HG02970 (cell line): ENCODE measurements at regions not wholly inside any gene's neighbourhood (a gene's known extent, or its start where the extent isn't known, plus 50 kb on each side); places are given as distances from the start of the nearest gene placed in this dataset.
"Not testable (repeated sequence)": the region's sequence is repeated elsewhere in the genome, so short reads cannot be mapped to it uniquely, and the experiment has no call there.

Experiments
- ATAC-seq: cut with Tn5 transposase; IDR thresholded peaks from one replicate; pipeline ENCODE4 v1.9.1; 2021; ENCODE audit warnings: mild to moderate bottlenecking, moderate library complexity, moderate number of reproducible peaks; ENCODE audit not compliant: unreplicated experiment, low FRiP score

- ATAC-seq: no peak
Measured at GRCh38 chr5:15116996-15117395, 245.4 kb upstream of the ANKH start.

DNA sequence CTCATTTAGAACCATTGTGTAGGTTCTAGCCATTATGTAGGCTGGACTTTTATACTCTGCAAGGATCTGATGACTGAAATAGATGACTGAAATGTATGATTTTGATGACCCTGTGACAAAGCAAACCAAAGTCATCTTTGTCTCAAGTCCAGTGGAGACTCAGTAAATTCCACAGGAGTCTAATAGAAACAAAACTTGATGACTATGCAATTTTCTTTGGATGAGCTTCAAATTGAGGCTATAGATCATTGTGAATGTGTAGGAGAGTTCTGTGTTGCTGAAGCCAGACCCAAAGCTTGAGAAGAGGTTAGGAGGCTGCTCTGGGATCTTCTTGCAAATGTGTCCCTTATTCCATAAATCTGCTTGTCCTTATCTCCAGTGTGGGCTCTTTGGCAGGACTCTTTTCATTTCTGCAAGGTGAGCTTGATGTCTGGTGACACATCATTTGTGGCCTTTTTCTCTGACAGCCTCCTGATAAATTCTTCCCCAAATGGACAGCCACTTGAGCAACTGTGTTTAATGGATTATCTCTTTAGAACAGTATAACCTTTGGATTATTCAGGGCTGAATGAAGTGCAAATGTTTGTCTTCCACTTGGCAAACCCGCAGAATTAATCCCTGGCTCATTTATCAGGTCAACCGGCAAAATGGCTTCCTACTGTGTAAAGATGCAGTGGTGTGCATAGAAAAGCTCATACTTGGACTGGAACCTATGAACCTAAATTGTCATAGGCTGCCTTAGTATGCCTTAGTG is 235.1 kb upstream of the ANKH start:
- ATAC-seq: no peak

GRCh38 chr5:15105799-15106393 is 234.3 kb upstream of the ANKH start:
- peak; percentile 88 for ATAC-seq

DNA sequence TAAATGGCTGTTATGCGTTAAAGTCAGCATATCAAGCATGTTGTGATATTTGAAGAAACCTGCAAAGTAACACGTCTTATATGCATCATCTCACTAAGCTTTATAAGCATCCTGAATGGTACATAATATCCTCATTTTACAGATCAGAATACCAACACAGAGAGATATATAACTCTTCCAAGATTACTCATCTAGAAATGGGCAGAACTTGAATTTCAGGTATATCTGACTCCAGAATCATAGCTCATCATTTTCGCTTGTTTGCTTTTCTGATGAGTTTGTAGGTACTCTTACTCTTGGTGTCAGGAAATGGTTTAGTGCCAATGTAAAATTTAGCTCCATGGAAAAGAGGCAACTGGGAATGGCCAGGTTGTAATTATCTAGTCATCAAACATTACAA is 232.3 kb upstream of the ANKH start:
- no peak for ATAC-seq

GRCh38 chr5:15103130-15103529 is 231.6 kb upstream of the ANKH start:
- ATAC-seq: no peak

DNA sequence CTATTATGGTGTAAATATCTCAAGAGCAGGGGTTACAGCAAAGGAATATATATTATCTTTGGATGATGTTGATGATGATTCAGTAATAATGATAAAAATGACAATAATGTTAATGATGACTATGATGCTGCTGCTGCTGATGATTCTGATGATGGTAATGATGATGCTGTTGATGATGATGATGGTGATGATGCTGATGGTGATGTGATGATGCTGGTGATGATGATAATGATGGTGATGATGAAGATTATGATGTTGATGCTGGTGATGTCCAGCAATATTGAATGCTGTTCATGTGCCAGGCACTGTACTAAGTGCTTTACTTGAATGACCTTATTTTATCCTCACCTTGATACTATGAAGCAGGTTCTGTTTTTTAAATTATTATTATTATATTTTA is 226.0 kb upstream of the ANKH start:
- no peak for ATAC-seq

GRCh38 chr5:15096686-15097085 is 225.1 kb upstream of the ANKH start:
- ATAC-seq: not testable (repeated sequence)

- no peak for ATAC-seq
Measured at GRCh38 chr5:15092801-15093200, 221.2 kb upstream of the ANKH start.

DNA sequence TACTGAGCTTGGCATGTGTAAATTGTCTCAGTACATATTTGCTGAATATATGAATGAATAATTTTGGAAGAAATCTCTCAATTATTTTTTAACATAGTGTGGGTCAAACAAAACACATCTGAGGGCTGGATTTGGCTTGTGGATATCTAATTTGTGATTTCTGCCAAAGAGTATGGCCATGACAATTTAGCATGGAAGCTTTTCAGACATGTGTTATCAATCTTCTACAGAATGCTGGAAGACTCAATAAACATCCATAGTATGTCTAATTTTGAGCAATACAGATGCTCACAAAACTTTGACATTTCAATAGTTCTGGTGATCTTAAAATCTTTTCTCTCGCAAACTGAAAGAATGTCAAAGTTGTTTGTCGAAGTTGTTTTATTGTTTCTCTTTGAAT is 214.1 kb upstream of the ANKH start:
- ATAC-seq: no peak

DNA sequence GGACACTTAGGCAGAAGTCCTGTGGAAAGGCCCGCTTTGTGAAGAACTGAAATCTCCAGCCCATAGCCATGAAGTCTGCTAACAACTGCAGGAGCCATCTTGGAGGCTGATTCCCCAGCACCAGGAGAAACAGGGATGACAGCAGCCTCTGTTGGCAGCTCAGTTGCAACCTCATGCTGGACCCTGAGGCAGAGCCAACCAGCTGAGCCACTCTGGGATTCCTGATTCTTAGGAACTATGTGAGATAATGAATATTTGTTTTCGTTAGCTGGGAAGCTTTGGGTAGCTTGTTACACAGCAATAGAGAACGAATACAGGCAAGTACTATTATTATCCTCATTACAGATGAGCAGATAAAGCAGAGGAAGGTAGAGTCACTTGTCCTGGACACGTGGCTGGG is 210.5 kb upstream of the ANKH start:
- no peak for ATAC-seq

GRCh38 chr5:15080219-15080618 is 208.6 kb upstream of the ANKH start:
- no peak for ATAC-seq

- ATAC-seq: no peak
Measured at GRCh38 chr5:15079566-15079965, 208.0 kb upstream of the ANKH start.

DNA sequence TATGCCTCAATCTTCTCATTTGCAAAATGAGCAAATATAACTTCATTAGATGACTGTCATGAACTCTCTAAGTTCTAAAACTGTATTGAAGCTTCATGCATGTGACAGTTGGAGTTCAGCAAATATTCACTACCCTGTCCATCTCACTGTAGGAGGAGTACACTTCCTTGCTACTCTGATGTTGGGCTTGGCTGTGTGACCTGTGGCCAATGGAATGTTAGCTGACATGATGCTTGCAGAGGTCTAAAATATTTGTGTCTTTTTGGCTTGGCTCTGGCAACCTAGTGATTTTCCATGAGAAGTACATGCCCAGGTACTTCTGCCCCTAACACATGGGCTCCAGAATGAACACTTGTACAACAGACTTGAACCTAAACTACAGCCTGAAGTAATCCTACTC is 203.1 kb upstream of the ANKH start:
- no peak for ATAC-seq

- ATAC-seq: no peak
Measured at GRCh38 chr5:15073453-15073852, 201.9 kb upstream of the ANKH start.

DNA sequence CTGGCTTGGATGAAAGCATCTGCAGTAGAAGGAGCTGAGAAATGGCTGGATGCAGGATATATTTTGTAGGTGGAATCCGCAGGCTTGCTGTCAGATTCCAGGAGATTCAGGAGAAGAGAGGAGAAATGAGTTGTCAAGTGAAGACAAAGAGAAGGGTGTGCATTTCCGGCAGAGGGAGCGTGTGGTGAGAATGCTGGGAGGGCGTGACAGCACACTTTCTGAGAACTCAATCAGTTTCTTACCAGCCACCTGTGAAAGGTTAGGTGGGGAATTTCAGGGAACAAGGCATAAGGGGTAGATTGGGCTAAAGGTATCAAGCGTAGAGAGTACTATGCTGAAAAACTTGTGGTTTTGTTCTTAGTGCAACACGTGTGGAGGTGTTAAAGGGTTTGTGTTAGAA is 199.3 kb upstream of the ANKH start:
- ATAC-seq: no peak

- ATAC-seq: no peak
Measured at GRCh38 chr5:15069407-15069905, 197.9 kb upstream of the ANKH start.

GRCh38 chr5:15065091-15065490 is 193.5 kb upstream of the ANKH start:
- no peak for ATAC-seq

GRCh38 chr5:15064396-15064795 is 192.8 kb upstream of the ANKH start:
- no peak for ATAC-seq

- ATAC-seq: no peak
Measured at GRCh38 chr5:15056988-15057592, 185.5 kb upstream of the ANKH start.

GRCh38 chr5:15044521-15044920 is 172.9 kb upstream of the ANKH start:
- ATAC-seq: no peak

DNA sequence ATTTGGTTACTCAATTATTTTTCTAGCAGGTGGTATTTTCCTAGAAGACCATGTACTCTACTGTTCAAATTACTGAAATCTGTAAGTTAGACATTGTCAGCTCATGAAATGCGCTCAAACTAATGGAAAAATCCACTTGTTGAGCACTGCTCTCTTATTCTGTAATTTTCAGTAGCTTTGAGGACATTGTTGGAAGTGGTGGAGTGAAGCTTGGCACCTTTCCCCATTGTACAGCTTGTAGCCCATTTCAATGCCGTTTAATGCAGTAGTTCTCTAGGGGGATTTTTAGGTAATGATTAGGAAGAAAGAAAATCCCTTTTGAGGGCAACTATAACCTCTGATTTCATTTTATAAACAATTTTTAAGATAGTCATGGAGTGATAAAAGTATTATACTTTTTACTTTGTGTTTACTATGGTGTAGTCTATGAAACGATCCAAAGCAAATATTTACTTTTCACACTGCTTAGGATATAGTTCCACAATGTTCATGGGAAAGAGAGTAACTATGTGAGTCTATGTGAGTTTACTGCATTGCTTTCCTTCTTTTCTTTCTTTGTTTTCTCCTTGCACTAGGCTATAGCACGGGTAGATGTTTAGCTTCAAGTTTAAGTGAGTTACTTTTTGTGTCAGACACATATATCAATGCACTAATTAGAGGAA is 165.8 kb upstream of the ANKH start:
- ATAC-seq: no peak
